SK-N-SH (cell line): ENCODE measurements at regions not wholly inside any gene's neighbourhood (a gene's known extent, or its start where the extent isn't known, plus 50 kb on each side); places are given as distances from the start of the nearest gene placed in this dataset.
"Not testable (repeated sequence)": the region's sequence is repeated elsewhere in the genome, so short reads cannot be mapped to it uniquely, and the experiment has no call there.

Experiments used
- CTCF ChIA-PET: fragments of 300-600, 350-600 bp; formaldehyde crosslinking; extraction: SDS; loops from one replicate; lab custom pipeline; 2021; lab: Yijun Ruan, JAX
- POLR2A ChIA-PET: fragments of 350-600 bp; sonication (Branson Sonifier 250); formaldehyde crosslinking; extraction: SDS; loops from one replicate; lab custom pipeline; 2020; ENCODE audit warnings: antibody characterized with exemption, inconsistent platforms; lab: Yijun Ruan, JAX
- DNase-seq: peaks from one replicate; pipeline ENCODE4 v3.0.0; 2012
- H2AFZ ChIP-seq: fragments of 200-600 bp; sonication (generic); 2 replicates; pipeline ENCODE4 v1.8.1; 2016; ENCODE audit warnings: antibody characterized with exemption, mild to moderate bottlenecking, low read depth
- H3F3A ChIP-seq: fragments of 200-600 bp; sonication (generic); replicated peaks from 2 replicates; pipeline ENCODE3; 2016; ENCODE audit warnings: antibody characterized with exemption, mild to moderate bottlenecking; ENCODE audit not compliant: insufficient read depth
- H3K27ac ChIP-seq, 2 experiments: fragments of 200-500 bp in 1 of 2; fragments of 200-600 bp in 1 of 2; sonication (Bioruptor generic) in 1 of 2; sonication (generic), shearing (Covaris generic) in 1 of 2; 2 replicates each; pipeline versions ENCODE4 v1.5.1 to v1.6.1; 2014 to 2016; ENCODE audit warnings: low read depth in 2 of 2, inconsistent platforms in 1 of 2, low read length in 1 of 2, mild to moderate bottlenecking in 1 of 2, mixed read lengths in 1 of 2
- H3K27me3 ChIP-seq: fragments of 200-600 bp; sonication (generic), shearing (Covaris generic); 2 replicates; pipeline ENCODE4 v1.6.1; 2016; ENCODE audit warnings: mixed run types; ENCODE audit not compliant: insufficient read depth
- H3K36me3 ChIP-seq, 2 experiments: fragments of 200-500 bp in 1 of 2; fragments of 200-600 bp in 1 of 2; sonication (Bioruptor generic) in 1 of 2; sonication (generic) in 1 of 2; replicated peaks in 1 of 2; 2 replicates each; pipeline versions ENCODE3 to v1.5.1; 2014 to 2016; ENCODE audit warnings: low read length in 1 of 2, mild to moderate bottlenecking in 1 of 2; ENCODE audit not compliant: insufficient read depth in 2 of 2, control insufficient read depth in 1 of 2
- H3K4me1 ChIP-seq, 2 experiments: fragments of 200-500 bp in 1 of 2; fragments of 200-600 bp in 1 of 2; sonication (Bioruptor generic) in 1 of 2; sonication (generic), shearing (Covaris generic) in 1 of 2; 2 replicates each; pipeline versions ENCODE4 v1.5.1 to v1.6.1; 2014 to 2016; ENCODE audit warnings: low read depth in 1 of 2, low read length in 1 of 2, mixed run types in 1 of 2; ENCODE audit not compliant: insufficient read depth in 2 of 2, control insufficient read depth in 1 of 2
- H3K4me2 ChIP-seq: fragments of 200-600 bp; sonication (generic), shearing (Covaris generic); 2 replicates; pipeline ENCODE4 v1.6.1; 2017; ENCODE audit warnings: mixed run types
- H3K4me3 ChIP-seq, 2 experiments: fragments of 200-500 bp in 1 of 2; fragments of 200-600 bp in 1 of 2; sonication (Bioruptor generic) in 1 of 2; sonication (generic), shearing (Covaris generic) in 1 of 2; 2 replicates each; pipeline versions ENCODE4 v1.5.1 to v1.8.1; 2014 to 2016; ENCODE audit warnings: low read depth in 2 of 2, inconsistent platforms in 1 of 2, low read length in 1 of 2, mild to moderate bottlenecking in 1 of 2, mixed read lengths in 1 of 2, moderate library complexity in 1 of 2
- H3K79me2 ChIP-seq: fragments of 200-600 bp; sonication (generic); 2 replicates; pipeline ENCODE4 v1.8.1; 2017; ENCODE audit warnings: mild to moderate bottlenecking; ENCODE audit not compliant: insufficient read depth
- H3K9ac ChIP-seq: fragments of 200-600 bp; sonication (generic); 2 replicates; pipeline ENCODE4 v1.6.1; 2017; ENCODE audit warnings: mixed run types
- H3K9me2 ChIP-seq: fragments of 200-600 bp; sonication (generic); 2 replicates; pipeline ENCODE4 v1.6.1; 2017; ENCODE audit warnings: mixed run types
- H3K9me3 ChIP-seq: fragments of 200-600 bp; sonication (generic); 2 replicates; pipeline ENCODE4 v1.6.1; 2017; ENCODE audit warnings: mixed run types, mild to moderate bottlenecking, moderate library complexity
- H4K20me1 ChIP-seq: fragments of 200-600 bp; sonication (generic); 2 replicates; pipeline ENCODE4 v1.6.1; 2017; ENCODE audit warnings: mild to moderate bottlenecking, mixed run types; ENCODE audit not compliant: insufficient read depth
- ELF1 ChIP-seq: IDR thresholded peaks from 2 replicates; pipeline ENCODE4 v1.4.0; 2012
- EP300 ChIP-seq, 2 experiments: IDR thresholded peaks; 2 replicates each; pipeline versions ENCODE4 v1.4.0 to v1.6.1; 2012; ENCODE audit warnings: borderline replicate concordance in 1 of 2, low read depth in 1 of 2, low read length in 1 of 2
- EZH2phosphoT487 ChIP-seq: fragments of 200-600 bp; sonication (generic); IDR thresholded peaks from 2 replicates; pipeline ENCODE4 v1.6.1; 2017; ENCODE audit warnings: low read depth, mixed run types, mild to moderate bottlenecking, antibody characterized with exemption, moderate library complexity, borderline replicate concordance
- FOXJ3 ChIP-seq: sonication (generic); formaldehyde crosslinking; IDR thresholded peaks from 2 replicates; pipeline ENCODE4 v1.5.1; 2020; ENCODE audit warnings: mild to moderate bottlenecking, missing genetic modification reagents
- GATA2 ChIP-seq: sonication (generic); formaldehyde crosslinking; IDR thresholded peaks from 2 replicates; pipeline ENCODE4 v1.5.0; 2020; ENCODE audit warnings: mild to moderate bottlenecking, missing genetic modification reagents
- IRF3 ChIP-seq: fragments of 150-350 bp; IDR thresholded peaks from 2 replicates; pipeline ENCODE4 v1.6.1; 2016; ENCODE audit warnings: mild to moderate bottlenecking, low read depth, low read length
- JUND ChIP-seq: IDR thresholded peaks from 2 replicates; pipeline ENCODE4 v1.4.0; 2012
- MAX ChIP-seq: IDR thresholded peaks from 2 replicates; pipeline ENCODE4 v1.4.0; 2012; ENCODE audit warnings: low read depth
- NFIC ChIP-seq: IDR thresholded peaks from 2 replicates; pipeline ENCODE4 v1.4.0; 2012; ENCODE audit warnings: borderline replicate concordance
- NRF1 ChIP-seq: IDR thresholded peaks from 2 replicates; pipeline ENCODE4 v1.6.1; 2012; ENCODE audit warnings: low read depth, mild to moderate bottlenecking, low read length
- RAD21 ChIP-seq: IDR thresholded peaks from 2 replicates; pipeline ENCODE4 v1.6.1; 2012; ENCODE audit warnings: mild to moderate bottlenecking, low read length
- RFX5 ChIP-seq: IDR thresholded peaks from 2 replicates; pipeline ENCODE4 v1.6.1; 2012; ENCODE audit warnings: mild to moderate bottlenecking, improper control_type of control experiment, low read length
- RXRA ChIP-seq: IDR thresholded peaks from 2 replicates; pipeline ENCODE4 v1.4.0; 2012; ENCODE audit warnings: low read depth, mild to moderate bottlenecking, borderline replicate concordance
- SIN3A ChIP-seq: IDR thresholded peaks from 2 replicates; pipeline ENCODE4 v1.6.1; 2012; ENCODE audit warnings: low read depth, mild to moderate bottlenecking, low read length, moderate library complexity, borderline replicate concordance
- WGBS: methylation state at CpG from one replicate; pipeline ENCODE4 v1.1.6; 2017; ENCODE audit warnings: low lambda C conversion rate; 5-methylcytosine and 5-hydroxymethylcytosine counted together
- TF ChIP-seq, protein P1 (sequence below): fragments of 200-600 bp; sonication (generic); IDR thresholded peaks from 2 replicates; pipeline ENCODE4 v1.6.1; 2017; ENCODE audit warnings: antibody characterized with exemption, mild to moderate bottlenecking, moderate library complexity

- TF ChIP-seq RFX5, result no peak
- no peak for TF ChIP-seq RXRA
- no peak for TF ChIP-seq JUND
- no peak for TF ChIP-seq NFIC
These were observed 512.4 kb downstream of the TNS3 start (continued) for GRCh38 chr7:47069385-47070076.

DNA sequence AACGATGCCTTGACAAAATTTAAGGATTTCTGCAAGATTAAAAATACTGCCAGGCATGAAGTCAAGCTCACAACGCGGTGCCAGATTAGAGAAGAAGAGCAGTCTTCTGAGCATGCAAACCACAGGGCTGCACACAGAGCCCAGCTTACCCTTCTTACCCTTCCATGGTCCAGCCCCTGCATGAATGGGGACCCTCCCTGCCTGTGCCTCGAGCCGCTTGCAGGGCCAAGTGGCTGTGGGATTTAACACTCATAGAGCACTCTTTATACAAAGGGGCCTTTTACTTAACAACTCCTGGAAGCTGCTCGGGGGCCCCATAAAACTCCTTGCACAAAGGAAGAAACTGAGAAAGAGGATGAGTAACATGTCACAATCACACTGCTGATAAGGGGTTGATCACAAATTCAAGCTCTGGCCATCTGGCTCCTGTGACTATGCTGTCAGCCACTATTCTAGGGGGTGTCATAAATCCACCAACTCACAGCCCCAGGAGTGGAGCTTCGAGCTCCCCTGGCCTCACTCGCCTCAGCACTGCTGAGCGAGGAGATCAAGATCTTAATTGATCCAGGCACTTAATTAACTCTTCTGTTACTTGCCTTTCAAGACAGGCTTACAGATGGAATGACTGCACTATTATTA, 514.8 kb downstream of the TNS3 start:
- H3K9me3 ChIP-seq, result no peaks in the 10 kb centered on the region
- H3K36me3 ChIP-seq, result peaks cover 0 to 4% of the 10 kb centered on the region in 2 experiments
- no peaks in the 10 kb centered on the region for H3K27me3 ChIP-seq
- no peak overlapping the region for H3K4me2 ChIP-seq
- H3K9ac ChIP-seq, result no peak overlapping the region
- H2AFZ ChIP-seq, result no peak overlapping the region
- DNase-seq, result peak; percentile 43
- CTCF ChIA-PET, result interaction anchor here (1.1 to 1.3 kb wide), 3 partner anchors 20 to 1144 kb away, joined by 3 read pairs; no protein-coding TSS in a partner anchor
- no peaks in the 10 kb centered on the region for H4K20me1 ChIP-seq
- WGBS, result 45% methylated on average over 9 of the region's 9 CpGs
- TF ChIP-seq MAX, result no peak
- TF ChIP-seq GATA2 (CRISPR knock-in tag), result peak; percentile 68
- TF ChIP-seq RXRA, result no peak
- no peak for TF ChIP-seq IRF3
- no peak overlapping the region for H3K4me3 ChIP-seq
- POLR2A ChIA-PET, result no interaction called here
- H3F3A ChIP-seq, result no peaks in the 10 kb centered on the region
- peaks cover 0 to 4% of the 10 kb centered on the region in 2 experiments; a peak in 1 of 4 replicates for H3K4me1 ChIP-seq
- no peaks in the 10 kb centered on the region for H3K79me2 ChIP-seq
- H3K9me2 ChIP-seq, result no peaks in the 10 kb centered on the region
- H3K27ac ChIP-seq, result no peak overlapping the region

- WGBS, result 8% methylated on average over 2 of the region's 2 CpGs
- Histone ChIP-seq H3K27me3 (no peaks in the 10 kb centered on the region), H3K4me3 (no peak overlapping the region), H3K36me3 (no peaks in the 10 kb centered on the region)
- POLR2A ChIA-PET, result no interaction called here
- no peak for TF ChIP-seq NRF1
- no peak for TF ChIP-seq EP300 (IDR thresholded peaks at IDR 0.05; ENCODE audit: borderline replicate concordance in 1 of 2, low read depth in 1 of 2, low read length in 1 of 2)
- TF ChIP-seq RAD21, result no peak
- no peak for TF ChIP-seq SIN3A
- no peak for TF ChIP-seq ELF1
- no peak for TF ChIP-seq EZH2phosphoT487
- TF ChIP-seq, protein P1, sequence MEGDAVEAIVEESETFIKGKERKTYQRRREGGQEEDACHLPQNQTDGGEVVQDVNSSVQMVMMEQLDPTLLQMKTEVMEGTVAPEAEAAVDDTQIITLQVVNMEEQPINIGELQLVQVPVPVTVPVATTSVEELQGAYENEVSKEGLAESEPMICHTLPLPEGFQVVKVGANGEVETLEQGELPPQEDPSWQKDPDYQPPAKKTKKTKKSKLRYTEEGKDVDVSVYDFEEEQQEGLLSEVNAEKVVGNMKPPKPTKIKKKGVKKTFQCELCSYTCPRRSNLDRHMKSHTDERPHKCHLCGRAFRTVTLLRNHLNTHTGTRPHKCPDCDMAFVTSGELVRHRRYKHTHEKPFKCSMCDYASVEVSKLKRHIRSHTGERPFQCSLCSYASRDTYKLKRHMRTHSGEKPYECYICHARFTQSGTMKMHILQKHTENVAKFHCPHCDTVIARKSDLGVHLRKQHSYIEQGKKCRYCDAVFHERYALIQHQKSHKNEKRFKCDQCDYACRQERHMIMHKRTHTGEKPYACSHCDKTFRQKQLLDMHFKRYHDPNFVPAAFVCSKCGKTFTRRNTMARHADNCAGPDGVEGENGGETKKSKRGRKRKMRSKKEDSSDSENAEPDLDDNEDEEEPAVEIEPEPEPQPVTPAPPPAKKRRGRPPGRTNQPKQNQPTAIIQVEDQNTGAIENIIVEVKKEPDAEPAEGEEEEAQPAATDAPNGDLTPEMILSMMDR, result no peak
- TF ChIP-seq FOXJ3 (CRISPR knock-in tag), result no peak
- TF ChIP-seq, all 33 proteins: peak for 0
- Histone ChIP-seq H3K9me3 (no peaks in the 10 kb centered on the region), H2AFZ (no peak overlapping the region), H3K9me2 (no peaks in the 10 kb centered on the region), H3K79me2 (no peaks in the 10 kb centered on the region), H4K20me1 (no peaks in the 10 kb centered on the region), H3K27ac (no peak overlapping the region), H3K9ac (no peak overlapping the region), H3F3A (no peaks in the 10 kb centered on the region), H3K4me2 (no peak overlapping the region), H3K4me1 (no peaks in the 10 kb centered on the region)
- no peak for DNase-seq
- CTCF ChIA-PET, result no interaction called here
These were observed 525.2 kb downstream of the TNS3 start for GRCh38 chr7:47056731-47057130.

DNA sequence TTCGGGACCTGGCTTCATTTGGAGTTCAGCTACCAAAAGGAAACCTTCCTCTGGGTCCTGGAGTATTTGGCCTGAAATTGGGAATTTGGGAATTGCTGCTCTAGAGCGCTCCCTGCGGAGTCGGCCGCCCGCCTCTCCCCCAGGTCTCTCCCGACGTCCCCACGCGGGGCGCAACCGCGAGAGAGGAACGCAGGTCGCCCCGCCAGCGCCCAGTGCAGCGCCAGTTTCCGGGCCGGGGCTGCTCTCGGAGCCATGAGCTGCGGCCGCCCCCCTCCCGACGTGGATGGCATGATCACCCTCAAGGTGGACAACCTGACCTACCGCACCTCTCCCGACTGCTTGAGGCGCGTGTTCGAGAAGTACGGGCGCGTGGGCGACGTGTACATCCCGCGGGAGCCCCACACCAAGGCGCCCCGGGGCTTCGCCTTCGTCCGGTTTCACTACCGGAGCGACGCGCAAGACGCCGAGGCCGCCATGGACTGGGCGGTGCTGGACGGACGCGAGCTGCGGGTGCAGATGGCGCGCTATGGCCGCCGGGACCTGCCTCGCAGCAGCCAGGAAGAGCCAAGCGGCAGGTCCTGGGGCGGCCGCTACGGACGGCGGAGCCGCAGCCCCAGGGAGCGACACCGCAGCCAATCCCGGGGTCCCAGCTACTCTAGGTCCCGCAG, 529.2 kb downstream of the TNS3 start:
- H3K36me3 ChIP-seq, POLR2A ChIA-PET, H4K20me1 ChIP-seq, H3K27ac ChIP-seq, H3K27me3 ChIP-seq, H3K9ac ChIP-seq, DNase-seq, H3K79me2 ChIP-seq, H3F3A ChIP-seq, H3K4me2 ChIP-seq, H3K9me3 ChIP-seq, H2AFZ ChIP-seq, H3K9me2 ChIP-seq, H3K4me3 ChIP-seq, H3K4me1 ChIP-seq: not testable (repeated sequence)
- 54% methylated on average over 41 of the region's 70 CpGs for WGBS
- CTCF ChIA-PET, result interaction anchor here (0.9 kb wide), 1 partner anchor 10 kb away, joined by 4 read pairs; no protein-coding TSS in a partner anchor
